Sciatic nerve (tissue), 2 donors: ENCODE measurements at regions not wholly inside any gene's neighbourhood (a gene's known extent, or its start where the extent isn't known, plus 50 kb on each side); places are given as distances from the start of the nearest gene placed in this dataset.
"Not testable (repeated sequence)": the region's sequence is repeated elsewhere in the genome, so short reads cannot be mapped to it uniquely, and the experiment has no call there.

Experiments used
- ATAC-seq: fragments of 200-7000 bp; cut with Tn5 transposase; one replicate; pipeline ENCODE4 v1.9.1; 2020; ENCODE audit warnings: mild to moderate bottlenecking, moderate library complexity
- DNase-seq: peaks from one replicate; pipeline ENCODE4 v3.0.0-alpha.2; 2020; ENCODE audit warnings: low spot score
- intact Hi-C: fragments of 100-400 bp; cut with DNase I; formaldehyde crosslinking; loops from one replicate; pipeline ENCODE4 v1.14.2; 2022
- donor health status: DM: no; HTN: no; CAD: no.
- donor health status: DM: no; HTN: no; CAD: no.

DNA sequence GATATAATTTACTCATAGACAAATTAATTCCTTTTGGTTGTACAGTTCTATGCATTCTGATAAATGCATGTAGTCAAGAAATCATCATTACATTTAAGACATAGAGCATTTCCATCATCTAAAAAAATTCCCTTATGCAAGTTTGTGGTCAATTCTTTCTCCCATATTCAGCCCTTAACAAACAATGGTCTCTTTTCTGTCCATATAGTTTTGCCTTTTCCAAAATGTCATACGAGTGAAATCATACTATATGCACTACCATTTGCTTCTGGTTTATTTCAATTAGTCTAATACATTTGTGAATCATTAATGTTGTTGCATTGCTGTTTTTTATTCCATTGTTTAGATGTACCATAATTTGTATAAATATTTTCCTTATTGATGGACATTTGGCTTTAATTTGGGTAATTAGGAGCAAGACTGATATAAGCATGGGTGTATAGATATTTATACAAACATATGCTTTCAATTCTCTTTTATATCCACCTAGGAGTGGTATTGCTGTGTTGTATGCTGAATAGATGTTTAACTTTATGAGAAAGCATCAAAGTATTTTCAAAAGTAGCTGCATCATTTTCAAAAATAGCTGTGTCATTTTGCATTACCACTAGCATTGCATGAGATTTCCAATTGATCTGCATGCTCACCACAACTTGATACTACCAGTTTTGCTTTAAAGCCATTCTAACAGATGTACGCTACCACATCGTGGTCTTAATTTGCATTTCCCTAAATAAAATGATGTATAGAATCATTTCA lies 397.0 kb upstream of the ADAMTS5 start:
- intact Hi-C loops: no loop called here
- no peak for ATAC-seq
- no peak for DNase-seq

DNA sequence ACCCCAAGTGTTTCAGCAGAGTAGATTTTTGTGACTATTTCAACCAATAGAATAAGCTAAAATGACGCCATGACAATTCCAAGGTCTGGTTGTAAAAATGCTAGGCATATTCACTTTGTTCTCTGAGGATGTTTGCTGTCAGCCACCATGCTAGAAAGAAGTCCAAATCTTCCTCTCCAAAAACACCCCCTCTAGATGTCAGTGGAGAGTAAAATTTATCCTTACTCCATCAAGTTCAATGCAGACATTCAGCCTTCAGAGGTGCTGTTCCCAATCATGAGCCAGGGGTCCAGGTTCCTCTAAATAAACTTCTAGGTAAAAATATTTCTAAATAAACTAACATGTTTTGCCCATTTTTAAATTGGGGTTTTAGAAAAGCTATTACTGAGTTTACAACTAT lies 395.4 kb upstream of the ADAMTS5 start:
- intact Hi-C loops: no loop called here
- DNase-seq (no peak), ATAC-seq (no peak)

DNA sequence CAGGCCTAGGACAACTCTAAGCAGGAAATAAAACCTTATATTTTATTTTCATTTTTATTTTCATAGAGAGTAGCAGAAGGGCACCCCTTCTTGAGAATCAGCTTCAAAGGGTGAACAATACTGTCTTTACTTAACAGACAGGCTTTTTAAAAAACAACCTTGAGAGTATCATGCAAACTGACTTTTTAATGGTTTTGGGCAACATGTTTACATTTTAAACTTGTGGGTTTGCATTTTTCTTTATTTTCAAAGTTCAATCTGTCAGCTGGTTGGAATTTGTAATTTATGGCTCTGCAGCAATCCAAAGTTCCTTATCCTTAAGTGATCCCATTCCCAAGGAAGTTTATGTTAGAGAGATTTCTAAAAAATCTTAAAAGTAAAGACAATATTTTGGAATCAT lies 392.3 kb upstream of the ADAMTS5 start:
- intact Hi-C loops: no loop called here
- ATAC-seq: no peak
- DNase-seq: no peak

DNA sequence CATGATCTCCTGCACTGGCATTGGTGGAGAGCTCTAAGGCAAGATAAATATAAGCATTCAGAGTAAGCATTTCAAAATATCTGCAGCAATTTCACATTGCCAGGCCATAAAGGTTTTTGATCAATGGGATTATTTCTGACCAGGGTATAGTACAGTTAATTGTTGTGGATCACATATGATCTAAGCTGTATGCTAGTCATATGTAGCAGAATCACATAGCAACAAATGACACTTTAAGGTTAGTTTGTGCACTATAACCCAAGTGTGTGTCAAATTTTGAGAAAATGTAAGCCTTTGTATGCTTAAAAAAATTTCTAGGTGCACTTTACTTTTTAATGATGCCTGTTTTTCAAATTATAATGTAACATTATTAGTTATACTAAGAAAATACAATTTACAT lies 386.0 kb upstream of the ADAMTS5 start:
- intact Hi-C loops: no loop called here
- no peak for ATAC-seq
- DNase-seq: no peak

DNA sequence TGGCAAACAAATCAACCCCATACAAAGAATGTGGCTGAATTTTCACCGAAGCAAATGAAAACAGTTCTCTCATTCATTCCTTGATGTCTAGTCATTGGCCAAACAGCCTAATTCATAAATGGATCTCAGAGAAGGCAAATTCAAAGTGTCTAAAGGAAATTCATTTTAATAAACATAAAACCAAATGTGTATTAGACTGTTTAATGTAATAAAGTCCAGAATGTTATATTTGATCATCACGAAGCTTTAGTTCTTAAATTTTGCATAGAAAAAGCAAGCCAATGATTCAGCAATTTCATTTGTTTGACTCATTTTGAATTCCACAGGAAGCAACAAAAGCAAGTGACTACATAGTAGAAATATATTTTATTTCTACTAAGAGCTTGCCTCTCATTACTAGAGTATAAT lies 379.2 kb upstream of the ADAMTS5 start:
- intact Hi-C loops: no loop called here
- no peak for DNase-seq
- no peak for ATAC-seq

DNA sequence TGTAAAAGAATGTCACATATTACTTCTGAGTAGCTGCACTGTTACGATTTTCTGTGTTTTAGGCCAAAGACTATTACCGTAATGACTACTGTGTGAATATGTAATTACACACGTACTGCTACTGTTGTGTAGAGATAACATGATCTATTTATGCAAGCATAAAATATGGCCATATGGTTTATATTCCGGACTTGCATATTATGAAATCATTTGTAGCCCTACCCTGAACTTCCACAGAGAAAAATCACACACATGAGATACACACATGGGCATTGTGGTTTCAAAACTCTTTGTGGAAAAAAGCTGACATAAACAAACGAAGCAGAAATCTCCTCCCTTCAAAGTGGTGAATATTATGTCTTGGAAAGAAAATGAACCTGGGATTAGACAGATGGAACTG lies 373.0 kb upstream of the ADAMTS5 start:
- DNase-seq: no peak
- intact Hi-C loops: no loop called here
- no peak for ATAC-seq

DNA sequence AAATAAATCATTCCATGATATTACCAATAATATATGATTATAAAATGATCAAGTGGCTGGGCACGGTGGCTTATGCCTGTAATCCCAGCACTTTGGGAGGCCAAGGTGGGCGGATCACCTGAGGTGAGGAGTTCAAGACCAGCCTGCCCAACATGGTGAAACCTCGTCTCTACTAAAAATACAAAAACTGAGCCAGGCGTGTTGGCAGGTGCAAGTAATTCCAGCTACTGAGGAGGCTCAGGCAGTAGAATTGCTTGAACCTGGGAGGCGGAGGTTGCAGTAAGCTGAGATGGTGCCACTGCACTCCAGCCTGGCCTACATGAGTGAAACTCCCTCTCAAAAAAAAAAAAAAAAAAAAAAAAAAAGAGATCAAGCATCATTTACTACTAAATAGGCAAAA lies 371.1 kb upstream of the ADAMTS5 start:
- intact Hi-C loops, ATAC-seq, DNase-seq: not testable (repeated sequence)

DNA sequence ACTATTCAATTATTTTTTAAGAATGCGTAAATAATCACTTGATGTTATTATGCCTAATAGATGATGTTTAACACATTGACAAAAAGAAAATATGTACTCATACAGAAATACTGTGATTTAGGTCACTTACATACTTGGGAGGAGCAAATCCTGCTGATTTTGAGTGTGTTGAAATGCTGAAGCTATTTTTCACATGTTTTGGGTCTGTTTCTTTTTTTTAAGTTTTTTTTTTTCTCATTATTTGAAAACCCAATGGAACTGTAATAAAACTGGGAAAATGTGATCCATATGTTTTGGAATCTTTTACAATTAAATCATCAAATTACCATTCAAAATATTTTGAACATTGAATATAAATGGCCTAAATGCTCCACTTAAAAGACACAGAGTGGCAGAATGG lies 366.2 kb upstream of the ADAMTS5 start:
- DNase-seq: no peak
- no peak for ATAC-seq
- intact Hi-C loops: no loop called here

DNA sequence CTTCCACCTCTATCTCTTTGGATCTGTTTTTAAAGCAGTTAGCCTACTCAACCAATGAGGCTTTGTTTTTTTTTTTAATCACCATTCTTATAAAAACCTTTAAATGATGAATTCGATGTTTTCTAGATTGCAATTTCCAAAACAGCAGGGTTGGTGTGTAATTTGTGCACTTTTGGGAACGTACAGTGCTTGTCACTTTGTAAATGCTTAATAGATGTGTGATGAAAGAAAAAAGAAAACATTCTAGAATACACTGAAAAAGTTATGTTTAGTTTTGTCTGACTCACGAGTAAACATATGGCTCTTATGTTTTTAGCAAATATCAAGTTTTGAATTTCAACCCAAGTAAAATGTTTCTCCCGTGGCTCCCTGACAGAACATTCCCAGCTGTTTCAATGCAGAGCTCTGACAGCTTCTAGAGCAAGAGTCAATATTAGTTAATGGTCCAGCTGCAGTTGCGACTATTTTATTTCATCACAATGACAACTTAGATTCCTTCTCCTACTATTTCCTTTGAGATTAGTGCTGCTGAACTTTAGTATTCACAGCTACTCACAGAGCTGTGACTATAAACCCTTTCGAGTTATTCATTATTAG lies 362.5 kb upstream of the ADAMTS5 start:
- ATAC-seq: peak; percentile 44
- no peak for DNase-seq
- intact Hi-C loops: no loop called here

DNA sequence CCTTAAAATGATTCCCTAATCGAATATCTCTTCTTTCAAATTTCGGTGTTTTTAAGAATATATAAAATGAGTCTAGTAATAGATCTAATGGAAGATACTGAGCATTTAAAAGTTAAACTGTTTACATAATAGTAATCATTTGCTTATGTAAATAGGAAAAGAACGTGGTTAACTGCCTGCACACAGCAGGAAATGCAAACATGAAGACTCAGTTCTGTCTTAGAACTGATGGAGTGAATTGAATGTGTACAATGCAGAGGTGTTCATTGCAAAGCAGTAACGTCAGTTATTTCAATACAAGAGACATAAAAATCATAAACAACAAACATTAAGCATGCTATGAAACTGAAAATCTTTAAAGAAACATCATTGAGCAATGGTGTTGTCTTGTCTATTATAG lies 359.4 kb upstream of the ADAMTS5 start:
- no peak for ATAC-seq
- intact Hi-C loops: no loop called here

DNA sequence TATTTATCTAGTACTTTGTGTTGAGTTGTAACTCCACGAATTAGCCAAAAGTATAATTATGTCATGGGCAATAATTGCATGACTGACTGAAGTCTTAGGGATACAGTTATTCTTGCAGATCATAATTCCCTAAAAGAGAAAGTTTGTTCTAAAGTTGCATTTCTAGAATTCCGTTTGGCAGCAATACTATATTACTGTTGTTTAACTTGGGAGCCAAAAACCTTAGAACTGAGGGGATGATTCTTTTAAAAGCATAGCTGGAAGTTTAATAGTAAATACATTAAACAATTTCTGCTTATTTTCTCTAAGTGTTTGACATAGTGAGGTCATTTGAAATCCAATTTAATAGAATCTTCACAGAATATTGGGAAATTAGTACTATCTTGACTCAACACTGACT lies 356.4 kb upstream of the ADAMTS5 start:
- intact Hi-C loops: no loop called here
- no peak for DNase-seq
- no peak for ATAC-seq

More for the DNA sequence above, 359.4 kb upstream of the ADAMTS5 start:
- DNase-seq: no peak

DNA sequence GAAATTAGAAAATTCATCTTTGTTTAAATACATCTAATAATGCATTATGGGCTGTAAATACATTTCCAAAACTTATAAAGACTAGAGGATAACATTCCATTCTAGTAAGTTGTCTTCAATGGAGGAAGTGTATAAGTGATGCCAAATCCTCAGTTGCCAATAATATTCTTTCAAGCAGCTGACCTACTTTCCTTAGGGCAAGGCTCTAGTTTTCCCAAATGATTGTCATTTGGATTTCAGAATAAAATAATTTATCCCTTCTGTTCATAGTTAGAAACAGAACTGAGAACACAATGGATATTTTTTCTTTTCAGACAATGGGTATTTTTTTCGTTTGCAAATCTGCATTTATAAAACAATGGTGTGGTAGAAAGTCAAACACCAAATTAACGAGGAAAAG lies 354.9 kb upstream of the ADAMTS5 start:
- ATAC-seq (no peak), DNase-seq (no peak)
- intact Hi-C loops: no loop called here

DNA sequence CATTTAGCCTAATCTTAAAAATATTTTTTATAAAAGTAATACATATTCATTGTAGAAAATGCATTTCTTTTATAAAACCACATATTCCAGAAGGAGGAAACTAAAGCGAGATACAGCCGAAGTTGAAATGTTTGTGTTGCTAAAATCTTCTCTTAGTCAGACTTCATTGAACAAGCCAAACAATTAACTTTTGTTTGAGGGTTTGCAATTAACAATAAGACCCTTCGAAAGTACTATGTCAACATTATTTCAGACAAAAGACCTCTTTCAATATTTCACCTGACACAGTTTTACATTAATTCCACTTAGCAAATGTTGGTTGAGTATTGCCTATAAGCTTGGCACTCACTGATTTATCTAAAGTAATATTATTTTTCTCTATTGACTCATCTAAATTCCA lies 354.0 kb upstream of the ADAMTS5 start:
- no peak for ATAC-seq
- intact Hi-C loops: no loop called here

DNA sequence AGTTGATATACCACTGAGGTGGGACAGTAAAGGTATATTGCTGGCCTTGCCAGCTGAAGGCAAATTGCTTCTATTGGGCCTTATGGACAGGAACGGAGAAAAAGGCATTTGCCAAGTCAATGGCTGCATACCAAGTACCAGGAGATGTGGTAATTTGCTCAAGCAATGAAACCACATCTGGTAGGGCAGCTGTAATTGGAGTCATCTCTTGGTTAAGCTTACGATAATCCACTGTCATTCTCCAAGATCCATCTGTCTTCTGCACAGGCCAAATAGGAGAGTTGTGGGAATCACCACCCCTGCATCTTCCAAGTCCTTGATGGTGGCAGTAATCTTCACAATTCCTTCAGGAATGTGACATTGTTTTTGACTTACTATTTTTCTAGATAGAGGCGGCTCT lies 350.7 kb upstream of the ADAMTS5 start:
- ATAC-seq, DNase-seq, intact Hi-C loops: not testable (repeated sequence)

More for the DNA sequence above, 354.0 kb upstream of the ADAMTS5 start:
- DNase-seq: no peak

DNA sequence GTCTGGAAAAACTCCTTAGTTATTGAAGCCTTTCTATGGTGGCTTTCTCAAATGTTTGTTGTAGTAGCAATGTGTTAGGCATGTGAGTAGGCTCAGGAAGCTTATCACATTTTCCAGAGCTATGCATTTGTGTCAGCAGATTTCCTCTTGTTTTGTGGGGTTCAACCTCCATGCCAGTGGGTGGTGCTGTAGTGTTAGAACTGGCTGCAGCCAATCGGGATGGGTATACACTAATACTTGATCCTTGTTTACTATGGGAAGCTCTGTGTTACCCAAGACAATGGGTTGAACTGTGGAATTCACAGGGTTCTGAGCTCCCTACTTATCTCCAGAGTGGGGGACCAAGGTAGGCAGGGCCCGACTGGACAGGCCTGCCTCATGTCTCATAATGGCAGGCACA lies 348.5 kb upstream of the ADAMTS5 start:
- DNase-seq: no peak
- ATAC-seq: no peak
- intact Hi-C loops: no loop called here

DNA sequence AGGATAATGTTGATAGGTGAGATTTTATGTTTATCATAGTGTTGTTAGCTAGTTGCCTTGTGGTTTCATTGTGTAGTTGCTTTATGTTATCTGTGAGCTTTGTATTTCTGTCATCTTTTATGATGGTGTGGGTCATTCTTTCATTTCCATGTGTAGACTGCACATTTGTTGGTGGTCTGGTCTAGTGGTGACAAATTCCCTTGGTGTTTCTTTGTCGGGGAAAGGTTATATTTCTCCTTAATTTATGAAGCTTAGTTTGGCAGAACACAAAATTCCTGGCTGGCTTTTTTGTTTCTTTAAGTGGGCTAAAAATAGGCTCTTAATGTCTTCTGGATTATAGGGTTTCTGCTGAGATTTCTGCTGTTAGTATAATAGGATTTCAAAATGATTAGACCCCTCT lies 347.2 kb upstream of the ADAMTS5 start:
- no peak for DNase-seq
- intact Hi-C loops: no loop called here
- ATAC-seq: no peak

DNA sequence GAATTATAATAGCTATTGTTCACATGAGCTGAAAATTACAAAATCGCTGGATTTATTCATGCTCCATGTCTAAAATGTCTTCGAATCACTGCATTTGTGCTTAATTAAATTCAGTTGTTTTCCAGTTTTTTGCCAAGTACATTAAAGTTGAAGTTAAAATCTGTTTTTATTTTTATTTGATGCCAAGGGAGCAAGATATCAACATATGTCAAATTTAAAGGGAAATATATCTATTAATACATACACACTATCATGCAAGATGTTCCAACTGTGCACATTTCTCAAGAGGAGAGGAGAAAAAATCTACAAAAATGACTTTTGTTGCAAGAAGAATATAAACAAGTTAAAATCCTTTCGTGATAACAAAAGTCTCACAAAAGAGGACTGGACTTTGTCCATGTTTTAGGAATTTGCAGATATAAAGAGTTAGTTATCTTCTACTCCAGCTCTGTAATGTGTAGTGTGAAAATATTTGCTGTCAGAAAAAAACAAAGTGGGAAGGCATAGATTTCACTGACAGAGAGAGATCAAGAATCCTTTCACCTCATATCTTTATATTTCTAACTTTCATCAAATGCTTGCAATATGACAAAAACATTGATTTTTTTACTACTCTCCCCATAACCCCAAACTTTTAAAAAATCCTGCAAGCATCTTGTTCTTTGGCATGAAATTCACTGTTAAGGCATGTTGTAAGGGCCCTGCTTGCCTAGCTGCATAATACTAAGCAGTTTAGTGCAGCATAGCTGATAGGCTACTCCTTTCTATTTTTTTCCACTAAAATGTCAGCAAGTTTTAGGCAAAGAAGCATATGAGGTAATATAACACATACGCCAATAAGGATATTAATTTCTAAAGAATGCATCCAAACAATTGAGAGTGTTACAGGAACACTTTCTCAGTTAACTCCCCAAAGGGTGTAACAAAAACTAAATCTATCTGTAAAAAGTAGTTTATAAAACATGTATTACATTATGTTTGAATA lies 340.2 kb upstream of the ADAMTS5 start:
- DNase-seq (no peak), ATAC-seq (peak; percentile 75)
- intact Hi-C loops: no loop called here

DNA sequence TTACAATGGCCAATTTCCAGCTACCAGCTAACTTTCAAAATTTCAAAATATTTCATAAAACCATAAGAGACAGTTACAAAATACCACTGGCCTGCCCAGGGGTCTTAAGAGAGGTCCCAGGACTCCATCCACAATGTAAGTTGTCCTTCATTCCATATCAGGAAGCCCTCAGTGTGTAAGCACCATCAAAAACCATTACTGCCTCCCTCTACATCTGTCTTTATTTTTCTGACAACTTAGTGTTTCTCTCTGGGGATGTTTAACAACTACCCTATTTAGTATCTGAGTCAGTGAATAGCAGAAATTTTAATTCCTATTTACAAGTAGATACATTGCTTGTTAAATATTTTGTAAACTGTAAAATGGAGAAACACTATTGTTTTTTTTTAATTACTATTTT lies 339.3 kb upstream of the ADAMTS5 start:
- intact Hi-C loops: no loop called here
- DNase-seq: no peak
- no peak for ATAC-seq

DNA sequence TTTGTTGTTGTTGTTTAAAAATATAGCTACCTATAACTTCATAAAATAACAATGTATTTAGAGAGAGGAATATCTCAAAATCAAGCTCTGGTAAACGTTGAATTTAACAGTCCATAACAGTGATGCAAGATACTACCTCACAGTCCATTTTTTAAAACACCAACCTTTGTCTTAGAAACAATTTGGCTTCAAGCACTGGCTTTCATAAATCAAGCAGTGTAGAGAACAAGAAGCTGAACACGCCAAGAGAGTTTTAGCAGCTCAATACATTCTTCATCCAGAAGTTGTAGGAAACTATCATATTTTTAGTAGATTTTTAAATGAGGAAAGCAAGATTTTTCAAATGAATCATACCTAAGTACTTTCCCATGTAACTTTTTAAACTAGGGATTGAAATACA lies 334.3 kb upstream of the ADAMTS5 start:
- ATAC-seq (no peak), DNase-seq (no peak)
- intact Hi-C loops: no loop called here

DNA sequence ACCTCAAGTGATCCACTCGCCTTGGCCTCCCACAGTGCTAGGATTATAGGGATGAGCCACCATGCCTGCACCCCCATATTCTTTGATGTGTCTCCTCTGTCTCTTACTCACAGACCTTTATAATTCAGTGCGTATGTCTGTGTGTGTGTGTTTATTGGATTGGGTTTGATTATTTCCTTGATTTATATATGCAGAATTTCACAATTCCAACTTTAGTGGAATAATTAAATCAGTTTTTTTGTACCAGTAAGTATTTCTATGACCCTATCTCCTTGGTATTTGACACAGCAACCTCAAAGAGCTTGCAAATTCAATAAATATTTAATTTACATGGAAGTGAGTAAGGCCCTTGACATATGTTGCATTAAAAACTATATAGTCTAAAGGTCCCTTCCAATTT lies 333.9 kb upstream of the ADAMTS5 start:
- intact Hi-C loops: no loop called here
- no peak for DNase-seq
- ATAC-seq: no peak
